Stomach (tissue), 8 donors: ENCODE measurements at regions not wholly inside any gene's neighbourhood (a gene's known extent, or its start where the extent isn't known, plus 50 kb on each side); places are given as distances from the start of the nearest gene placed in this dataset.

Experiments
- DNase-seq, 2 donors: peaks; one replicate each; pipeline versions ENCODE4 v3.0.0 to v3.0.0-alpha.2; 2013 to 2019
- H3K27ac ChIP-seq, 5 donors: fragments of 200-600 bp in 4 of 5; sonication (generic) in 4 of 5; one replicate each; pipeline ENCODE4 v1.5.1; 2013 to 2019; ENCODE audit warnings: mild to moderate bottlenecking in 1 of 5, moderate library complexity in 1 of 5
- H3K27me3 ChIP-seq, 3 donors: fragments of 200-600 bp; sonication (generic); one replicate each; pipeline ENCODE4 v1.5.1; 2017 to 2019; ENCODE audit warnings: mixed run types in 1 of 3
- H3K36me3 ChIP-seq, 4 donors: fragments of 200-600 bp; sonication (generic); 1 replicate in 3 of 4; 2 replicates in 1 of 4; pipeline ENCODE4 v1.5.1; 2016 to 2019
- H3K4me1 ChIP-seq, 4 donors: fragments of 200-600 bp; sonication (generic); one replicate each; pipeline ENCODE4 v1.5.1; 2016 to 2019
- H3K4me3 ChIP-seq, 4 donors: fragments of 200-600 bp; sonication (generic) in 3 of 4; one replicate each; pipeline ENCODE4 v1.5.1; 2016 to 2019; ENCODE audit warnings: mild to moderate bottlenecking in 1 of 4
- H3K9me3 ChIP-seq, 4 donors: fragments of 200-600 bp; sonication (generic); one replicate each; pipeline ENCODE4 v1.5.1; 2016 to 2019
- EP300 ChIP-seq: sonication (generic); formaldehyde crosslinking; IDR thresholded peaks from one replicate; pipeline ENCODE4 v1.6.1; 2017; ENCODE audit warnings: antibody characterized with exemption
- POLR2A ChIP-seq, 4 donors: fragments of 450-650 bp; IDR thresholded peaks; one replicate each; pipeline ENCODE4 v1.6.1; 2016; ENCODE audit warnings: antibody characterized with exemption in 4 of 4, control low read depth in 2 of 4, mild to moderate bottlenecking in 1 of 4, moderate library complexity in 1 of 4
- POLR2AphosphoS5 ChIP-seq, 3 donors: sonication (generic); formaldehyde crosslinking; IDR thresholded peaks; one replicate each; pipeline ENCODE4 v1.6.1; 2016; ENCODE audit warnings: antibody characterized with exemption in 3 of 3
- WGBS, 5 donors: extraction: QIAGEN DNeasy Blood & Tissue Kit in 3 of 5; methylation state at CpG; one replicate each; pipeline versions ENCODE4 v1.1.5 to v1.1.7; 2013 to 2018; 5-methylcytosine and 5-hydroxymethylcytosine counted together
- intact Hi-C: fragments of 100-400 bp; cut with DNase I; formaldehyde crosslinking; loops from one replicate; pipeline ENCODE4 v1.15.1; 2023; ENCODE audit warnings: low total_unique reads
- TF ChIP-seq, protein P1 (sequence below), 7 experiments: fragments of 450-650 bp in 4 of 7; fragments of 200-600 bp in 3 of 7; sonication (generic) in 3 of 7; IDR thresholded peaks; one replicate each; pipeline ENCODE4 v1.5.1; 2016 to 2019; ENCODE audit warnings: antibody characterized with exemption in 7 of 7, control low read depth in 2 of 7, mild to moderate bottlenecking in 1 of 7
- donor health status: healthy with polysubstance abuse.
- donor health status: Bipolar disorder and iron deficiency.
- donor health status: healthy.

- Histone ChIP-seq H3K4me3 (no peak overlapping the region), H3K27me3 (no peaks in the 10 kb centered on the region), H3K36me3 (no peaks in the 10 kb centered on the region), H3K4me1 (no peaks in the 10 kb centered on the region), H3K9me3 (no peaks in the 10 kb centered on the region), H3K27ac (no peak overlapping the region)
- no peak for DNase-seq
- no peak for TF ChIP-seq EP300
- no peak for TF ChIP-seq POLR2A (IDR thresholded peaks at IDR 0.05)
- TF ChIP-seq POLR2AphosphoS5 (IDR thresholded peaks at IDR 0.05), result no peak
- TF ChIP-seq, protein P1, sequence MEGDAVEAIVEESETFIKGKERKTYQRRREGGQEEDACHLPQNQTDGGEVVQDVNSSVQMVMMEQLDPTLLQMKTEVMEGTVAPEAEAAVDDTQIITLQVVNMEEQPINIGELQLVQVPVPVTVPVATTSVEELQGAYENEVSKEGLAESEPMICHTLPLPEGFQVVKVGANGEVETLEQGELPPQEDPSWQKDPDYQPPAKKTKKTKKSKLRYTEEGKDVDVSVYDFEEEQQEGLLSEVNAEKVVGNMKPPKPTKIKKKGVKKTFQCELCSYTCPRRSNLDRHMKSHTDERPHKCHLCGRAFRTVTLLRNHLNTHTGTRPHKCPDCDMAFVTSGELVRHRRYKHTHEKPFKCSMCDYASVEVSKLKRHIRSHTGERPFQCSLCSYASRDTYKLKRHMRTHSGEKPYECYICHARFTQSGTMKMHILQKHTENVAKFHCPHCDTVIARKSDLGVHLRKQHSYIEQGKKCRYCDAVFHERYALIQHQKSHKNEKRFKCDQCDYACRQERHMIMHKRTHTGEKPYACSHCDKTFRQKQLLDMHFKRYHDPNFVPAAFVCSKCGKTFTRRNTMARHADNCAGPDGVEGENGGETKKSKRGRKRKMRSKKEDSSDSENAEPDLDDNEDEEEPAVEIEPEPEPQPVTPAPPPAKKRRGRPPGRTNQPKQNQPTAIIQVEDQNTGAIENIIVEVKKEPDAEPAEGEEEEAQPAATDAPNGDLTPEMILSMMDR (IDR thresholded peaks at IDR 0.05), result no peak
- WGBS, 5 donors, result 65 to 78% (median 71%) methylated on average over 6 of the region's 6 CpGs
- intact Hi-C loops, result no loop called here
These were observed 155.1 kb downstream of the TRIB2 start for GRCh38 chr2:12871694-12872315.

DNA sequence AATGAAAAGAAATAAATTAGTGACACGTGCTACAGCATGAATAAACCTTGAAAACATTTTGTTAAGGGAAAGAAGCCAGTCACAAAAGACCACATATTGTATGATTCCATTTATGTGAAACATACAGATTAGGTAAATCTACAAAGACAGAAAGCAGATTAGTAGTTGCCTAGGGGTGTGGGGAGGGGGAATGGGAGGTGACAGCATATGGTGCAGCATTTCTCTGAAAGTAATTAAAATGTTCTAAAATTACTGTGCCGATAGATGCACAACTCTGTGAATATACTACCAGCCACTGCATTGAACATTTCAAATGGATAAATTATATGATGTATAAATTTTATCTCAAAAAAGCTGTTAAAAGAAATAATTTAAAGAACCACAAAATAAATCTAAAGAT, 161.0 kb downstream of the TRIB2 start:
- intact Hi-C loops, result no loop called here
- no peak for DNase-seq
- H3K27me3 ChIP-seq, result no peaks in the 10 kb centered on the region
- H3K36me3 ChIP-seq, result no peaks in the 10 kb centered on the region
- TF ChIP-seq POLR2AphosphoS5 (IDR thresholded peaks at IDR 0.05), result no peak
- TF ChIP-seq, protein P1 (IDR thresholded peaks at IDR 0.05), result no peak
- no peak for TF ChIP-seq POLR2A (IDR thresholded peaks at IDR 0.05)
- no peak for TF ChIP-seq EP300
- H3K4me3 ChIP-seq, result no peak overlapping the region
- H3K9me3 ChIP-seq, result no peaks in the 10 kb centered on the region
- H3K27ac ChIP-seq, result no peak overlapping the region
- 72 to 90% (median 81%) methylated on average over 2 of the region's 2 CpGs for WGBS, 5 donors
- H3K4me1 ChIP-seq, result no peaks in the 10 kb centered on the region

- TF ChIP-seq EP300, result no peak
- TF ChIP-seq POLR2A (IDR thresholded peaks at IDR 0.05), result no peak
- TF ChIP-seq, protein P1 (IDR thresholded peaks at IDR 0.05), result no peak
- no peak for TF ChIP-seq POLR2AphosphoS5 (IDR thresholded peaks at IDR 0.05)
- Histone ChIP-seq H3K4me1 (peaks cover 0 to 2% (median 0%) of the 10 kb centered on the region in 4 donors), H3K9me3 (no peaks in the 10 kb centered on the region), H3K27ac (no peak overlapping the region), H3K4me3 (no peak overlapping the region), H3K27me3 (no peaks in the 10 kb centered on the region), H3K36me3 (no peaks in the 10 kb centered on the region)
- intact Hi-C loops, result no loop called here
- DNase-seq, result no peak
- 74 to 88% (median 82%) methylated on average over 1 of the region's 1 CpG for WGBS, 5 donors
These were observed 162.9 kb downstream of the TRIB2 start for GRCh38 chr2:12879649-12880048.

DNA sequence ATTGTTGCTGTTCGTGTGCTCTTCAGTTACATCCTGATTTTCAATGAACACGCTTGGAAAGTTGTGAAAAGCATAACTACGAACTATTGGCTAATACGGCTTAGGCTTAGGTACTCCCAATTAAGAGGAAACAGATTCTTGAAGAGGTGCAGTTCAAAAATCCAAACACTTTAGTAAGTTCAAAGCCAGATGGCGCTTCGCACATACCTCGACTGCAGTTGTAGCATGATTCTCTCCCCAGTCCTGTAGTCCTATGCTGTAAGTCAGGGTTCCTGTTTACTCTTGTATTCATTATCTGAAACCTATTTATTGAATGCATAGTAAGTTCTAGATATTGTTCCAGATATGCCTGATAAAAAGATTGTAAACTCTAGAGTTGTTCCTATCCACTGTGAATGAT, 165.2 kb downstream of the TRIB2 start:
- H3K27me3 ChIP-seq, result no peaks in the 10 kb centered on the region
- no peak for DNase-seq
- no peaks in the 10 kb centered on the region for H3K36me3 ChIP-seq
- no peaks in the 10 kb centered on the region for H3K9me3 ChIP-seq
- H3K27ac ChIP-seq, result no peak overlapping the region
- H3K4me3 ChIP-seq, result no peak overlapping the region
- TF ChIP-seq EP300 (no peak), POLR2AphosphoS5 (IDR thresholded peaks at IDR 0.05) (no peak), POLR2A (IDR thresholded peaks at IDR 0.05) (no peak)
- TF ChIP-seq, protein P1 (IDR thresholded peaks at IDR 0.05), result no peak
- H3K4me1 ChIP-seq, result peaks cover 0 to 5% (median 0%) of the 10 kb centered on the region in 4 donors
- WGBS, 5 donors, result 76 to 92% (median 88%) methylated on average over 7 of the region's 7 CpGs
- intact Hi-C loops, result no loop called here
